ENCODE measurements at regions not wholly inside any gene's neighbourhood (a gene's known extent, or its start where the extent isn't known, plus 50 kb on each side); places are given as distances from the start of the nearest gene placed in this dataset.

DNA sequence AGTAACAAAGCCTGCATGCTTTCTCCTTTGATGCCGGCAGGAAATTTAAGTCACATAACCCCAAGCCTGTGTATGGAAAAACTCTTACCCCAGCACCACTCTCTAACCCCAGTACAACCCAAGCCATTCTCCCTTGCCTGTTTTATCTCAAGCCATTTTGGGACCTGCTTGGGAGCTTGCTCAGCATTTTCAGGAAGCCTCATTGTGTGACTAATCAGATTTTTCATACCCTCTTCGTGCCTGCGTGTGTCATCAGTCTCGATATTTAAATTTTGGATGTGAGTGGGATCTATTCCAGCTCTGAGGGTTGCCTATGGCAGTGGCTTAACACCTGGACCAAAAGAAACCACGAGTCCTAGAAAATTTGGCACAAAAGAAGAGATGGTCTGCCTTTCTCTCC lies 426.2 kb downstream of the SQOR start:
- intact Hi-C loops (cut with DNase I): no loop called here
- Histone ChIP-seq H3K36me3 (no peaks in the 10 kb centered on the region), H3K27ac (no peak overlapping the region), H3K4me3 (no peak overlapping the region), H3K9me3 (no peaks in the 10 kb centered on the region), H3K4me1 (no peaks in the 10 kb centered on the region), H3K27me3 (ENCODE audit: low read depth) (no peaks in the 10 kb centered on the region)
- TF ChIP-seq, protein P1, sequence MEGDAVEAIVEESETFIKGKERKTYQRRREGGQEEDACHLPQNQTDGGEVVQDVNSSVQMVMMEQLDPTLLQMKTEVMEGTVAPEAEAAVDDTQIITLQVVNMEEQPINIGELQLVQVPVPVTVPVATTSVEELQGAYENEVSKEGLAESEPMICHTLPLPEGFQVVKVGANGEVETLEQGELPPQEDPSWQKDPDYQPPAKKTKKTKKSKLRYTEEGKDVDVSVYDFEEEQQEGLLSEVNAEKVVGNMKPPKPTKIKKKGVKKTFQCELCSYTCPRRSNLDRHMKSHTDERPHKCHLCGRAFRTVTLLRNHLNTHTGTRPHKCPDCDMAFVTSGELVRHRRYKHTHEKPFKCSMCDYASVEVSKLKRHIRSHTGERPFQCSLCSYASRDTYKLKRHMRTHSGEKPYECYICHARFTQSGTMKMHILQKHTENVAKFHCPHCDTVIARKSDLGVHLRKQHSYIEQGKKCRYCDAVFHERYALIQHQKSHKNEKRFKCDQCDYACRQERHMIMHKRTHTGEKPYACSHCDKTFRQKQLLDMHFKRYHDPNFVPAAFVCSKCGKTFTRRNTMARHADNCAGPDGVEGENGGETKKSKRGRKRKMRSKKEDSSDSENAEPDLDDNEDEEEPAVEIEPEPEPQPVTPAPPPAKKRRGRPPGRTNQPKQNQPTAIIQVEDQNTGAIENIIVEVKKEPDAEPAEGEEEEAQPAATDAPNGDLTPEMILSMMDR (IDR thresholded peaks at IDR 0.05): no peak
- DNase-seq: no peak
- ATAC-seq: no peak

DNA sequence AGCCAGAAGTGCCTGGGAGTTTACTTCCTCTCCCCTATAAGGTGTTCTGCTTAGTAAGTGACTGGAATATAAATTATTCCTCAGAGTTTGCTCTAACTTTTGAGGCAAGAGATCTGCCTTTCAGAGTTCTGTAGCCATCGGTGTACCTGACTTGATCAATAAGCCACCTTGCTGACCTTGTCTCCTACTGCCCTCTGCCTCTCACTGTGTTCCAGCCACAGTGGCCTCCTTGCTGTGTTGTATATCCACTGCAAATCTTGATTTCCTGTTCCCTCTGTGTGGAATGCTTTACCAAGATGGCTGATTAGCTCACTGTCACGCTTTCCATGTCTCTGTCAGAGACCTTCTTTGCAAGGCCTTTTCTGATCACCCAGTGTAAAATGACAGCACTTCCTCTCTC lies 442.4 kb downstream of the SQOR start:
- no peak overlapping the region for H3K4me3 ChIP-seq
- no peaks in the 10 kb centered on the region for H3K4me1 ChIP-seq
- H3K36me3 ChIP-seq: no peaks in the 10 kb centered on the region
- intact Hi-C loops (cut with DNase I): no loop called here
- no peak overlapping the region for H3K27ac ChIP-seq
- no peak for ATAC-seq
- DNase-seq: no peak
- H3K27me3 ChIP-seq (ENCODE audit: low read depth): no peaks in the 10 kb centered on the region
- no peaks in the 10 kb centered on the region for H3K9me3 ChIP-seq
- TF ChIP-seq, protein P1 (IDR thresholded peaks at IDR 0.05): no peak

DNA sequence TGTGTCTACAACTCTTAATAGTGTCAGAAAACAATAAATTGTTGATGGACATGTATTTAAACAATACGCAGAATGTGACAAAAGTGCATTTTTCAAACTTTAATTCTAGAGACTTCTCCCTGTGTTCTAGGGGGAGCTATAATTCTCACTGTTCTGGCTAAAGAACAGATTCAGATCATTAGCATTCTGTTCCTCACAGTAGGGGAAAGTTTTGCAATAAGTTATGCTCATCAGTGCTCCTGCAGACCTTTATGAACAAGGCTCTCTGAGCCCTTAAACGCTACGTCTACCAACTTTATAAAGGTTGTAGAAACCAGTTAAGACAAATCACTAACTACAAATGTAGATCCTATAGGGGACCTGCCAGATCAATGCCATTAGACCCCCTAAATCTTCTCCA lies 444.2 kb downstream of the SQOR start:
- Histone ChIP-seq H3K27me3 (ENCODE audit: low read depth) (no peaks in the 10 kb centered on the region), H3K27ac (no peak overlapping the region), H3K36me3 (no peaks in the 10 kb centered on the region), H3K9me3 (no peaks in the 10 kb centered on the region), H3K4me1 (no peaks in the 10 kb centered on the region), H3K4me3 (no peak overlapping the region)
- DNase-seq (no peak), ATAC-seq (no peak)
- TF ChIP-seq, protein P1 (IDR thresholded peaks at IDR 0.05): no peak
- intact Hi-C loops (cut with DNase I): no loop called here

DNA sequence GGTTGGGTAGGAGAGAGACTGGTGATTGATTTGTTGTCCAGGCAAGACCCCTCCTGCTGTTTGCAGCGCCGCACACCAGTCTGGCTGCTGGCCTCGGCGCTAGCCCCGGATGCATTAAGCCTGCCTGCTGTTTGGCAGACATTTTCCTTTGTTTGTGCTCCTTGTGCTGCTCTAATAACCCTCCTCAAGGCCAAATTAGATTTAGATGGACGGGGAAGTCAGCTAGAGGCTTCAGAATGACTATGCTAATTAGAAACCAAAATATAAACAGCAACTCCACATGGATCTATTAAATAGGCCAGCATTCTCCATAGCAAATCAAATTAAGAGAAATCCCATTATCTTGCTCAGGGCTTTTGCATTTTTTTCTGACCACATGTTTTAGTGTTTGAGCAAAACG lies 445.2 kb downstream of the SQOR start:
- TF ChIP-seq, protein P1 (IDR thresholded peaks at IDR 0.05): no peak
- no peaks in the 10 kb centered on the region for H3K36me3 ChIP-seq
- no peak overlapping the region for H3K4me3 ChIP-seq
- no peak overlapping the region for H3K27ac ChIP-seq
- ATAC-seq (no peak), DNase-seq (no peak)
- H3K9me3 ChIP-seq: no peaks in the 10 kb centered on the region
- intact Hi-C loops (cut with DNase I): no loop called here
- no peaks in the 10 kb centered on the region for H3K27me3 ChIP-seq (ENCODE audit: low read depth)
- no peaks in the 10 kb centered on the region for H3K4me1 ChIP-seq

DNA sequence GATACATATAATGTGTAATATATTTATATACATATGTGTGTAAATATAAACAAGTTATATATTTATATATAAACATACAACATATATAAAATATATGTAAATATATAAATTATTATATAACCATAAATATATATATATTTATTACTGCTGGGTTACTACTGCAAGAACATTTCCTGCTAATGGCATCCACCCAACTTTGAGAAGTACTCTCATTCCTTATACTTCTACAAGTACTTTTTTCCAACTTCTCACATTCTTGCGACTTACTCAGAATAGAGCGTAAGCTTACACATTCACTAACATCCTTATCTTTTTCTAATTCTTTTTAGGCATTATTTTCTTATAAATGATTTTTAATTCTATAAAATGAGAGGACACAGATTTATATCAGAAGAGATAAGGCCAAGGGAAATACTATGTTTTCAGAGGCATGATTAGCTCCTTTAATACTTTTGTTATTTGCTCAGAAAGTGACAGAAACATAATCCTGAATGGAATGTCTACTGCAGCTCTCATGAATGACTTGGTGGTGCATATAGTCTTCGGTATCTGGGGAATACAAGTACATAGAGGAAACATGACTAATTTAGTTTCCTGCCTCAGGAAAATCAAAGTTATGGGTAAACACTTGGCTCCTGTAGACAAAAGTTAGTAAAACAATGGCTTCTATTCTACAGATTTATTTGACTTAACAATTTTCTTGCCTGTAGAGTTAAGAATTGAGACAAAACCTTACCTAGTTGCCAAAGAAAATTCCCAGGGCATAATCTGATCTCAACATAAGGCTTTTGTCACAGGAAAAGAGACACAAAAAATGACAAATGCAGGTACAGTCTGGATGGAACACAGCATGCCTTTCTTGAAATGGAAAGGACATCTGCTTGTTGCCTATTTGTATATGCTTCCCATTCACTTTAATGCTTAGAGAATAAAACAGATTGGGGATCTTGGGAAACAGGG lies 453.9 kb downstream of the SQOR start:
- H3K27me3 ChIP-seq (ENCODE audit: low read depth): no peaks in the 10 kb centered on the region
- no peaks in the 10 kb centered on the region for H3K9me3 ChIP-seq
- H3K27ac ChIP-seq: no peak overlapping the region
- no peak for DNase-seq
- no peak overlapping the region for H3K4me3 ChIP-seq
- no peaks in the 10 kb centered on the region for H3K36me3 ChIP-seq
- intact Hi-C loops (cut with DNase I): no loop called here
- H3K4me1 ChIP-seq: peaks cover 4% of the 10 kb centered on the region
- TF ChIP-seq, protein P1 (IDR thresholded peaks at IDR 0.05): no peak
- no peak for ATAC-seq

Measured in lower lobe of right lung (tissue), 2 donors.